Prostate gland (tissue), 2 donors: ENCODE measurements at regions not wholly inside any gene's neighbourhood (a gene's known extent, or its start where the extent isn't known, plus 50 kb on each side); places are given as distances from the start of the nearest gene placed in this dataset.

ENCODE experiments used
- CTCF ChIP-seq, 4 experiments: fragments of 200-600 bp in 2 of 4; fragments of 450-650 bp in 2 of 4; sonication (generic) in 2 of 4; IDR thresholded peaks; 1 replicate in 3 of 4; 2 replicates in 1 of 4; pipeline ENCODE4 v1.5.1; 2016 to 2019; ENCODE audit warnings: antibody characterized with exemption in 4 of 4, mild to moderate bottlenecking in 2 of 4, moderate library complexity in 2 of 4
- POLR2AphosphoS5 ChIP-seq: sonication (generic); formaldehyde crosslinking; IDR thresholded peaks from one replicate; pipeline ENCODE4 v1.6.1; 2017; ENCODE audit warnings: antibody characterized with exemption

- TF ChIP-seq CTCF (IDR thresholded peaks at IDR 0.05) (no peak), POLR2AphosphoS5 (no peak)
Measured at GRCh38 chr2:172256886-172257285, 154.2 kb upstream of the DLX2 start.
